ENCODE measurements at regions not wholly inside any gene's neighbourhood (a gene's known extent, or its start where the extent isn't known, plus 50 kb on each side); places are given as distances from the start of the nearest gene placed in this dataset.

GRCh38 chr15:95091444-95091843 lies 860.1 kb downstream of the MCTP2 start:
- no peak for DNase-seq

GRCh38 chr15:95095250-95095649 lies 863.9 kb downstream of the MCTP2 start:
- DNase-seq: no peak

DNA sequence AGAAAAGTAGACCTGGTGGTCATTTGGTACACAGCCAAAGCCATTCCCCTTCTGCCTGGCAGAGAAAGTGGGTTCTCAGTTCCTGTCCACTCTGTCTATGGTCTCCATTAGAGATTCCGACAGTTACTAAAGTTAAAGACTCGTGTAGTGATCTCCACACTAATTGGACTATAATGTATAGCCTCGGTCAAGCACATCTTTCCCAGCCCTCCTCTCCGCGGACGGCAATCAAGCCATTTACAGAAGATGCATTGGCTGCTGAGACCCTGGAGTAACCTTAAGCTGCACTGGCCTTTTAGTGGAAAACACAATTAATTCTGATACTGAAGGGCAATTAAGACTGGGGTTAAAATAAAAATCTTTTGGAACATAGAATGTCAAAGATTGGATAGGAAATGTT lies 865.3 kb downstream of the MCTP2 start:
- no peak for DNase-seq

DNA sequence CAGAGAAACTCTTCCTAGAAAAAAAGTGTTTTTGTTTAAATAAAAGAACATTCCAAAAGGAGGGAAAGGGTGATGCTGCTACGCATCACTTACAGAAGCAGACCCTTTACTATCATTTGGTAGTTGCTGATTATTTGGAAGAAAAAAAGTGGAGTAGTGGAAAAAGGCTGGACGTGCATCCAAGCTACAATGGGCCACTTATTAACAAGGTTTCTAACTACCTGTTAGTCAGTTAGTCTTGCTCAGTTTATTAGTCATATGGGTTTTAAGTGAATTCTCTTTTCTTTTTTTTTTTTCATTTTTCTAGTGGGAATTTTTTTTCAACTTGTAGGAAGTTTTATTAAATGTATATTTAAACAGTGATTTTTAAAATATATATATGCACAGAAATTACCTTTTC lies 866.0 kb downstream of the MCTP2 start:
- no peak for DNase-seq

- DNase-seq: no peak
Measured at GRCh38 chr15:95105229-95105628, 873.9 kb downstream of the MCTP2 start.

DNA sequence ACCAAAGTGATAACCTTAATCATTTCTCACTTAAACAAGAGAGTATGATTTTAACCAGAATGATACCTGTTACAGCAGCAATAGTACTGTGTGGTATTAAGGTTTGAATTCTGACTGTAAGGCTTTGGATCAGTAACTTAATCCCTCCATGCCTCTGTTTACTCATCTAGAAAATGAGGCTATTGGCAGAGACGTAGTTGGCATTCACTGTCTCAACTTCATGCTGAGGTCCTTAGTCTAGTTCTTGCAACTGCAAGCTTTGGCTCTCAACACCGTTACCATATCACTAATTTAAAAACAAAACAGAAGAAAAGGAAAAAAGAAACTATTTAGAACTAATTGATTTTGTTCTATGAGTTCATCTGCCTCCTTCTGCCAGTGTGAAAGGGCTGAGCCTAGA lies 875.4 kb downstream of the MCTP2 start:
- DNase-seq: no peak

DNA sequence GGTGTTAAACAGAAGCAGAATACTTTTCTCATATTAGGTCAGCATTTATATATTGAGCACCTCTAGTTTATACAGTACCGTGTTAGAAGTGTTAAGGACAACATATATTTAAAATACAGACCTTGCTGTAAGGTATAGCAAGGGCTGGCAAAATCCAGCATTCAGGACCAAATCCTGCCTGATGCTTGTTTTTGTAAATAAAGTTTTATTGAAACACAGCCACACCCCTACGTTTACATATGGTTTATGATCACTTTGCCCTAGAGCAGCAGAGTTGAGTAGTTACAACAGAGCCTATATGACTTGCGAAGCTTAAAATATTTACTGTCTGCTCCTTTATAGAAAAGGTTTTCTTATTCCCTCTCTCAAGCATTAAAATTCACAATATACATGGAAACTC lies 877.3 kb downstream of the MCTP2 start:
- DNase-seq: no peak

- DNase-seq: no peak
Measured at GRCh38 chr15:95111969-95112368, 880.6 kb downstream of the MCTP2 start.

GRCh38 chr15:95113041-95113440 lies 881.7 kb downstream of the MCTP2 start:
- DNase-seq: no peak

- no peak for DNase-seq
Measured at GRCh38 chr15:95119041-95119610, 887.8 kb downstream of the MCTP2 start.

DNA sequence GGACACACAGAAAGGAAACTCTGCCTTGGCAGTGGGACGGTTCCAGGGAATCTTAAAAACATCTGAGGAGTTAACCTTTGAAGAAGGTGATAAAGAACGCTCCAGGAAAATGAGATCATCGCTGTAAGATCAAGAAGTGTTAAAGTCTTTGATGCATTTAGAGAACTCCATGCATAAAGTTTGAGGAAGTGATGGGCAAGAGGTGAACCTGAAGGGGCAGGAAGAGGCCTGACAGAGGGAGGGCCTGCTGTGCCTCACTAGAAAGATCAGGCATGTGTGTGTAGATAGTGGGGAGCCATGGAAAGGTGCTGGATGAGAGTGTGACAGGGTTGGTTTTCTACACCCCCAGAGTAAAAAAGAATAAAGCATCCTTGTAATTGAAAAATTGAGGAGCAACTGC lies 889.2 kb downstream of the MCTP2 start:
- no peak for DNase-seq

DNA sequence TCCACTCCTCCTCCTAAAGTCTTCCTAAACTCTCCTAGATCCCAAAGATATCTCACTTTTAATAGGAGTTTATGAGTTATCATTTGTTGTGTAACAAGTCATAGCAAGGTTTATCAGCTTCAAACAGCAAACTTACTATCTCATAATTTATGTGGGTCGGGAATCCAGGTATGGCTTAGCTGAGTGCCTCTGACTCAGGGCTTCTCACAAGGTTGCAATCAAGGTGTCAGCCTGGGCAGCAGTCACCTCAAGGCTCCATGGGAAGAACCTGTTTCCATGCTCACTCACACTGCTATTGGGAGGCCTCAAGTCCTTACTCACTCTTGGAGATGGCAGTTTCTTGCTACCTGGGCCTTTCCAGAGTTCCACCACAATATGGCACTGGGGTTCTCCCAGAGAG lies 889.8 kb downstream of the MCTP2 start:
- DNase-seq: no peak

DNA sequence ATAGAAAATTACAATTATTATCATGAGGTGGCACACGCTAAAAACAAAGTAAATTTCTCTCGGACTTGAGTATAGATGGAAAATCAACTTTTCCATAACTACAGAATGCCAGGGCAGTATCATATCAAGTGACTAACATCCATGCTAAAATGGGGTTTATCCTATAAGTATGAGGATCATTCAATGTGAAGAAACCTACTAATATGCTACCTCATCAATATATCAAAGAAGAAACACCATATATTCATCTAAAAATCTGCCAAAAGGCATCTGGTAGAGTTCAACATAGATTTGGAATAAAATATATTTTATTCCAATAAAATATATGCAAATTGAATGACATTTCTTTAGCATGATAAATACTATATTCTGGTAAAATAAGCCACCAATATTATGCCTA lies 894.4 kb downstream of the MCTP2 start:
- no peak for DNase-seq

DNA sequence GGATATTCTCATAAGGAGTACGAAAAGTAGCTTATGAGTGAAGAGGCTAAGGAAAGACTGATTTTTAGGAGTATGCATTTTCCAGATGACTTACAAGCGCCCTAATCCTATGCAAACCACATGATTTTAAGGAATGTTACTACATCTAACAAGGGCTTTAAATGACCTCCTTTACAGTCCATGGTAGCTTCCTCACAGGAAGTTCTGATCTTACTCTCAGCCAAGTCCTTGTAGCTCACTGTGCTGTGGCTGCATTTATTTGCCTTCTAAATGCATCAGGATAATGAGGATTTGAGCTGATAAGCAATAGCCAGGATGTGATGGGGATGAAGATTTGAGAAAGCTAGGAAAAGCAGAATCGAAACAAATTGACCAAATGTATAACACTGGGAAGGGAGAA lies 896.0 kb downstream of the MCTP2 start:
- no peak for DNase-seq

DNA sequence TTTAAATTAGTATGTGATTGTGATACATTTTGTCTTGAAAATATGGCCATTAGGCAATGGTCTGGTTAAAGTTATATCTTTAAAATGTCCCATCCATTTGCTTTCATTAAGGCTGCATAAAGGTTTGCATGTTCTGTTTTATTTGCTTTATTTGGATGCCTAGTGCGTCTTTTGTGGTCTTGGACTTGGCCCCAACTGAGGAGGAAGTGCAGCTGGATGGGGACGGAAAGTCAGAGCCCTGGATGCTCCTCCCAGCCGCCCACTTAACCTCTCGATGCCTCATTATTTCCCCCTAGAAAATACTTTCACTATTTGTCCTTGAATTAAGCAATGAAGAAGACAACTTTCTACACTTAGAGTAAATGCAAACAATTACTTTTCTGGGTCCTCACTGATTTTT lies 898.2 kb downstream of the MCTP2 start:
- DNase-seq: no peak

- no peak for DNase-seq
Measured at GRCh38 chr15:95131131-95131556, 899.8 kb downstream of the MCTP2 start.

- DNase-seq: no peak
Measured at GRCh38 chr15:95132774-95133173, 901.4 kb downstream of the MCTP2 start.

DNA sequence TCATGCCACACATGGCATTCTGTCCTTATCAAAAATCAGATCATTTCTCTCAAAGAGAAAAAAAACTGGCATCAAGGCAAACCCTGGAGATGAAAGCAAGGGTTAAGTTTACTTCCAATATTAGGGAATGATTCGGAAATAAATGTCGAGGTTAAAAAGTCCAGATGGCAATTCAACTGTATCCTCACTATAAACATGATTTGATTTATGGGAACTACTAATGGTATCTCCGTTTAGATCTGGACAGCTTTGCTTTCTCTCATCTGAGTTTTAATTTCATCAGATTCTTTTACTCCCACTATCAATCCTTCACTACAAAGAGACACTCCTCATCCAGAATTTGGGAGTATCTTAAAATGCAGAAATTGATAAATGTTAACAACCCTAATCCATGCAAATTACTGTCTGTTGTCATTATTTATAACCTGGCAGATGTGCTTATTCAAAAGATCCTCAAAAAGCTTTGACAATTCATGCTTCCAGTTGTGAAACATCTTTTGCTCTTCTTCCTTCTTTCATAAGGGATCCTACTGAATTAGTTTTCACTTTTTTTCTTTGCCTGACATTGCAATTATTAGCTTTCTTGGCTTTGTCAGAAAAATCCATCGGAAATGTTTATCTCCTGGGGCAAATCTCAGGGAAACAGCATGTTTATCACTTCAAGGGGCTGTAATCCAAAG lies 903.2 kb downstream of the MCTP2 start:
- no peak for DNase-seq

DNA sequence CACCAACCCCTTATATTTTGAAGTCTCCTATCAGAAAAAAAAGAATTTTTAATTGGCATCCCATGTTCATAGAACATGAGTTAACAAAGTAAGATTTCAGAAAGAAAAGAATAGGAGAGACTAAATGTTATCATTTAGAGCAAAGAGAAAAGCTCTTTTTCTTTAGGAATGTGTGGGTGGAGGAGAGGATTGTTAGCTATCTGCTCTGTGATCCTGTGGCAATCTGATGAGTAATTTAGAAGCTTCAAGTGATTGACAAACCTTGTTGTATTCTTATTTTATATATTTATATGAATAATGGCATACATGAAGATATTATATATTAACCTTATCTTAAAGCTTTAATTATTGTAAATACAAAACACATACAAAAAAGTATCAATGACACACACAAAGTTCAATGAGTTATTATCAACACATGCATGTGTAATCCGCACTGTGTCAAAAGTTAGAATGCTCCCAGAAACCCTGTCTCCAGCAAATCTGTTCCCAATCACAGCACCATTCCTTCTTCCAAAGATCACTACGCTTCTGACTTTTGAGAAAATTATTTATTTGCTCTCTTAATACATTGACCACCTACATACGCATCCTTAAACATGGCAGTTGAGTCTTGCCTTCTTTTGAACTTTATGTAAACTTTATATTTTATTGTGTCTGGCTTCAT lies 907.4 kb downstream of the MCTP2 start:
- DNase-seq: no peak

GRCh38 chr15:95141486-95141885 lies 910.1 kb downstream of the MCTP2 start:
- no peak for DNase-seq

GRCh38 chr15:95142531-95142930 lies 911.2 kb downstream of the MCTP2 start:
- DNase-seq: no peak

- no peak for DNase-seq
Measured at GRCh38 chr15:95146481-95146880, 915.1 kb downstream of the MCTP2 start.

DNA sequence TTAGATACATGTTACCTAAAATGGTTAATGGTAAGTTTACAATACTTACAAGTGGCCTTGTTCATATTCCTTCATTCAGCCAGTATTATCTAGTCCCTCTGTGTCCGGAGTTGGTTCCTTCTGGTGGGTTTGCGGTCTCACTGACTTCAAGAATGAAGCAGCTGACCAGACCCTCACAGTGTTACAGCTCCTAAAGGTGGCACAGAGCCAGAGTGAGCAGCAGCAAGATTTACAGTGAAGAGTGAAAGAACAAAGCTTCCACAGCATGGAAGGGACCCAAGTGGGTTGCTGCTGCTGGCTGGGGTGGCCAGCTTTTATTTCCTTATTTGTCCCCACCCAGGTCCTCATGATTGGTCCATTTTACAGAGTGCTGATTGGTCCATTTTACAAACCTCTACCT lies 916.8 kb downstream of the MCTP2 start:
- DNase-seq: no peak

DNA sequence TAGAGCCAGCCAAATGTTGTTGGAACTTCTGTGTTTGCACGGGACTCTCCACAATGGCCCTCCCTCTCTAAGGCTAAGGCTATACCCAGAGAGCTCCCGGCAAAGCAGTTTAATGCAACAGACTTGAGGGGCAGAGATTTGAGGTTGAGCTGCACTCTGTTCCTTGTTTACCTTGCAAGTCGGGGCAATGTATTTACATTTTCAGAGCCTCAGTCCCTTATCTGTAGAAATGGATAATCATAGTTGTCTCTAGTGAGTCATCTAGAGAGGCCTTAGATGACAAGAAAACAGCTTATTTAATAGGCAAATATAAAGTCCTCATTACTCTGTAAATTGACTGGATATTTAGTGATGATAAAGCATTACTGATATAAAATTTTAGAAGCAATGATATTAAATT lies 917.7 kb downstream of the MCTP2 start:
- no peak for DNase-seq

- no peak for DNase-seq
Measured at GRCh38 chr15:95149771-95150170, 918.4 kb downstream of the MCTP2 start.

Data from activated naive CD4-positive, alpha-beta T cell treated with anti-CD3 and anti-CD28 coated beads, Interleukin-2, amount 50 U/mL, for 16 hours (primary cell).